Activated CD8-positive, alpha-beta T cell treated with anti-CD3 and anti-CD28 coated beads for 36 hours (primary cell): ENCODE measurements at regions not wholly inside any gene's neighbourhood (a gene's known extent, or its start where the extent isn't known, plus 50 kb on each side); places are given as distances from the start of the nearest gene placed in this dataset.
"Not testable (repeated sequence)": the region's sequence is repeated elsewhere in the genome, so short reads cannot be mapped to it uniquely, and the experiment has no call there.

Experiments
- ATAC-seq: fragments of 200-7000 bp; cut with Tn5 transposase; one replicate; pipeline ENCODE4 v1.10.0; 2021; ENCODE audit warnings: mild to moderate bottlenecking, moderate library complexity
- CTCF ChIA-PET: fragments of 350-600 bp; sonication (Branson Sonifier 250); formaldehyde crosslinking; loops from one replicate; lab custom pipeline; 2021; ENCODE audit warnings: antibody characterized with exemption; lab: Charles Lee
- POLR2A ChIA-PET: fragments of 350-600 bp; sonication (Branson Sonifier 250); formaldehyde crosslinking; loops from one replicate; lab custom pipeline; 2021; ENCODE audit warnings: antibody characterized with exemption; lab: Charles Lee
- DNase-seq: peaks from one replicate; pipeline ENCODE4 v3.0.0-alpha.2; 2020
- H3K27ac Mint-ChIP-seq: one replicate; pipeline ENCODE4 v1.8.0; 2021; ENCODE audit warnings: mild to moderate bottlenecking, mixed read lengths
- H3K27me3 Mint-ChIP-seq: one replicate; pipeline ENCODE4 v1.8.0; 2021; ENCODE audit warnings: mixed read lengths
- H3K36me3 Mint-ChIP-seq: one replicate; pipeline ENCODE4 v1.8.0; 2021; ENCODE audit warnings: low read depth, mixed read lengths
- H3K4me1 Mint-ChIP-seq: one replicate; pipeline ENCODE4 v1.8.0; 2021; ENCODE audit warnings: low read depth, mixed read lengths
- H3K4me3 Mint-ChIP-seq: one replicate; pipeline ENCODE4 v1.8.0; 2021; ENCODE audit warnings: mild to moderate bottlenecking, moderate library complexity, mixed read lengths
- H3K9me3 Mint-ChIP-seq: one replicate; pipeline ENCODE4 v1.8.0; 2021; ENCODE audit warnings: mixed read lengths
- CTCF ChIP-seq: fragments of 200-600 bp; IDR thresholded peaks from one replicate; pipeline ENCODE4 v1.8.0; 2022; ENCODE audit warnings: antibody characterized with exemption, mild to moderate bottlenecking
- intact Hi-C: fragments of 100-400 bp; cut with micrococcal nuclease; formaldehyde crosslinking; loops from one replicate; pipeline ENCODE4 v1.10.0; 2022

GRCh38 chr18:56284319-56284718, 354.1 kb downstream of the TXNL1 start:
- Mint-ChIP-seq H3K4me1 (no peaks in the 10 kb centered on the region), H3K4me3 (no peak overlapping the region), H3K27me3 (no peaks in the 10 kb centered on the region), H3K27ac (no peak overlapping the region), H3K36me3 (no peaks in the 10 kb centered on the region), H3K9me3 (peaks cover 1% of the 10 kb centered on the region)
- DNase-seq (no peak), ATAC-seq (no peak)
- intact Hi-C loops = no loop called here
- no peak for TF ChIP-seq CTCF
- CTCF ChIA-PET = no interaction called here
- POLR2A ChIA-PET = no interaction called here

- no peak for TF ChIP-seq CTCF
- intact Hi-C loops = no loop called here
- DNase-seq (no peak), ATAC-seq (no peak)
- H3K4me3 Mint-ChIP-seq = no peak overlapping the region
- no peaks in the 10 kb centered on the region for H3K4me1 Mint-ChIP-seq
- H3K27me3 Mint-ChIP-seq = no peaks in the 10 kb centered on the region
- H3K27ac Mint-ChIP-seq = no peak overlapping the region
- no peaks in the 10 kb centered on the region for H3K36me3 Mint-ChIP-seq
- H3K9me3 Mint-ChIP-seq = peaks cover 1% of the 10 kb centered on the region
- POLR2A ChIA-PET = interaction anchor here (0.5 kb wide), 1 partner anchor 148 kb away, joined by 3 read pairs; no protein-coding TSS in a partner anchor
- CTCF ChIA-PET = no interaction called here
Measured at GRCh38 chr18:56283316-56283715, 355.1 kb downstream of the TXNL1 start.

- Mint-ChIP-seq H3K4me1 (no peaks in the 10 kb centered on the region), H3K27ac (no peak overlapping the region), H3K9me3 (peaks cover 1% of the 10 kb centered on the region), H3K27me3 (no peaks in the 10 kb centered on the region), H3K4me3 (no peak overlapping the region), H3K36me3 (no peaks in the 10 kb centered on the region)
- ChIA-PET CTCF (no interaction called here), POLR2A (no interaction called here)
- intact Hi-C loops = no loop called here
- no peak for DNase-seq
- ATAC-seq = no peak
- TF ChIP-seq CTCF = no peak
Measured at GRCh38 chr18:56282234-56283104, 355.9 kb downstream of the TXNL1 start.

- POLR2A ChIA-PET, H3K9me3 Mint-ChIP-seq, H3K36me3 Mint-ChIP-seq, ATAC-seq, H3K27ac Mint-ChIP-seq, H3K4me1 Mint-ChIP-seq, intact Hi-C loops, H3K4me3 Mint-ChIP-seq, CTCF ChIA-PET, DNase-seq, H3K27me3 Mint-ChIP-seq: not testable (repeated sequence)
Measured at GRCh38 chr18:56279816-56280215, 358.6 kb downstream of the TXNL1 start.

GRCh38 chr18:56278421-56279003, 359.9 kb downstream of the TXNL1 start:
- Mint-ChIP-seq H3K36me3 (no peaks in the 10 kb centered on the region), H3K27me3 (no peaks in the 10 kb centered on the region), H3K4me3 (no peak overlapping the region), H3K27ac (no peak overlapping the region), H3K4me1 (no peaks in the 10 kb centered on the region), H3K9me3 (peaks cover 1% of the 10 kb centered on the region)
- POLR2A ChIA-PET = interaction anchor here (0.7 kb wide), 1 partner anchor 457 kb away, joined by 3 read pairs; no protein-coding TSS in a partner anchor
- intact Hi-C loops = no loop called here
- no peak for DNase-seq
- CTCF ChIA-PET = no interaction called here
- TF ChIP-seq CTCF = no peak
- ATAC-seq = no peak
